PC-9 (cell line): ENCODE measurements at regions not wholly inside any gene's neighbourhood (a gene's known extent, or its start where the extent isn't known, plus 50 kb on each side); places are given as distances from the start of the nearest gene placed in this dataset.

Experiments
- EZH2 ChIP-seq: fragments of 200-600 bp; sonication (generic); IDR thresholded peaks from 2 replicates; pipeline ENCODE4 v1.8.0; 2017; ENCODE audit warnings: antibody characterized with exemption, low read depth
- TF ChIP-seq, protein P1 (sequence below): fragments of 200-600 bp; sonication (generic); conservative IDR thresholded peaks from 2 replicates; pipeline ENCODE4 v1.6.1; 2017; ENCODE audit warnings: mixed run types, antibody characterized with exemption, mild to moderate bottlenecking, moderate library complexity

DNA sequence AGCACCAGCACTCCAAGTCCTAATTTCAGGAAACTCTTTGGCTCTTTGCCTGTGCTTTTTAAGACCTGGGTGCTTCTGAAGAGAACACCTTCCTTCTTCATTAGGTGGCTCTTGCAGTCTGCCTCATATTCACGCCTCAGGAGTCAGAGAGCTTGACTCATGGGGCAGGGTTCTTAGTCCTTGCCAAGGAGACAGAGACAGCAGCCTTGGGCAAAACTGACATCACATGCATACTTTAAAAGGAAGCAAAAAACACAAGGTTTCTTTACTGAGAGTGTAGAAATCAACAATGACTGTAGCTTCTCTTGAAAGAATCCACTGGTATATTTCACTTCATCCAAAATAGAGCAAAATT is 780.6 kb downstream of the INHBA start:
- TF ChIP-seq, protein P1, sequence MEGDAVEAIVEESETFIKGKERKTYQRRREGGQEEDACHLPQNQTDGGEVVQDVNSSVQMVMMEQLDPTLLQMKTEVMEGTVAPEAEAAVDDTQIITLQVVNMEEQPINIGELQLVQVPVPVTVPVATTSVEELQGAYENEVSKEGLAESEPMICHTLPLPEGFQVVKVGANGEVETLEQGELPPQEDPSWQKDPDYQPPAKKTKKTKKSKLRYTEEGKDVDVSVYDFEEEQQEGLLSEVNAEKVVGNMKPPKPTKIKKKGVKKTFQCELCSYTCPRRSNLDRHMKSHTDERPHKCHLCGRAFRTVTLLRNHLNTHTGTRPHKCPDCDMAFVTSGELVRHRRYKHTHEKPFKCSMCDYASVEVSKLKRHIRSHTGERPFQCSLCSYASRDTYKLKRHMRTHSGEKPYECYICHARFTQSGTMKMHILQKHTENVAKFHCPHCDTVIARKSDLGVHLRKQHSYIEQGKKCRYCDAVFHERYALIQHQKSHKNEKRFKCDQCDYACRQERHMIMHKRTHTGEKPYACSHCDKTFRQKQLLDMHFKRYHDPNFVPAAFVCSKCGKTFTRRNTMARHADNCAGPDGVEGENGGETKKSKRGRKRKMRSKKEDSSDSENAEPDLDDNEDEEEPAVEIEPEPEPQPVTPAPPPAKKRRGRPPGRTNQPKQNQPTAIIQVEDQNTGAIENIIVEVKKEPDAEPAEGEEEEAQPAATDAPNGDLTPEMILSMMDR = no peak
- no peak for TF ChIP-seq EZH2
